GM12872 (cell line): ENCODE measurements at regions not wholly inside any gene's neighbourhood (a gene's known extent, or its start where the extent isn't known, plus 50 kb on each side); places are given as distances from the start of the nearest gene placed in this dataset.

Source experiments
- CTCF ChIP-seq: IDR thresholded peaks from 3 replicates; pipeline ENCODE4 v1.5.1; 2011; ENCODE audit warnings: low read depth, mild to moderate bottlenecking, low read length, moderate library complexity; ENCODE audit not compliant: insufficient read depth

GRCh38 chr12:125284087-125284486 lies 218.9 kb downstream of the AACS start:
- TF ChIP-seq CTCF: no peak

GRCh38 chr12:125284945-125285685 lies 219.9 kb downstream of the AACS start:
- no peak for TF ChIP-seq CTCF

- no peak for TF ChIP-seq CTCF
These were observed 220.9 kb downstream of the AACS start for GRCh38 chr12:125286005-125286727.

- no peak for TF ChIP-seq CTCF
These were observed 222.1 kb downstream of the AACS start for GRCh38 chr12:125287155-125287847.

GRCh38 chr12:125288931-125289928 lies 224.0 kb downstream of the AACS start:
- no peak for TF ChIP-seq CTCF

- TF ChIP-seq CTCF: no peak
These were observed 224.7 kb downstream of the AACS start for GRCh38 chr12:125289970-125290369.
